TTC549 (cell line): ENCODE measurements at regions not wholly inside any gene's neighbourhood (a gene's known extent, or its start where the extent isn't known, plus 50 kb on each side); places are given as distances from the start of the nearest gene placed in this dataset.

Experiments used
- FAIRE-seq: peaks from 2 replicates; lab custom pipeline; 2012; peaks lifted over from hg19 to GRCh38; lab: Jason Lieb, UNC

- no peak for FAIRE-seq
Measured at GRCh38 chr4:136653640-136654406, 878.5 kb downstream of the PCDH18 start.

- FAIRE-seq: no peak
Measured at GRCh38 chr4:136651932-136652331, 880.4 kb downstream of the PCDH18 start.

GRCh38 chr4:136651278-136651667 is 881.0 kb downstream of the PCDH18 start:
- FAIRE-seq: no peak

GRCh38 chr4:136650541-136651277 is 881.6 kb downstream of the PCDH18 start:
- no peak for FAIRE-seq

GRCh38 chr4:136644279-136644678 is 888.0 kb downstream of the PCDH18 start:
- no peak for FAIRE-seq

GRCh38 chr4:136643416-136643815 is 888.9 kb downstream of the PCDH18 start:
- no peak for FAIRE-seq

GRCh38 chr4:136637071-136637777 is 895.1 kb downstream of the PCDH18 start:
- no peak for FAIRE-seq

- FAIRE-seq: no peak
Measured at GRCh38 chr4:136636155-136636554, 896.1 kb downstream of the PCDH18 start.

GRCh38 chr4:136634121-136634520 is 898.2 kb downstream of the PCDH18 start:
- no peak for FAIRE-seq

- FAIRE-seq: no peak
Measured at GRCh38 chr4:136599890-136600289, 932.4 kb downstream of the PCDH18 start.

GRCh38 chr4:136590440-136590839 is 941.9 kb downstream of the PCDH18 start:
- no peak for FAIRE-seq

GRCh38 chr4:136583567-136583966 is 948.7 kb downstream of the PCDH18 start:
- no peak for FAIRE-seq

- no peak for FAIRE-seq
Measured at GRCh38 chr4:136581119-136581518, 951.2 kb downstream of the PCDH18 start.

GRCh38 chr4:136575146-136575545 is 957.1 kb downstream of the PCDH18 start:
- FAIRE-seq: no peak

- FAIRE-seq: no peak
Measured at GRCh38 chr4:136573460-136573859, 958.8 kb downstream of the PCDH18 start.

GRCh38 chr4:136571315-136571714 is 961.0 kb downstream of the PCDH18 start:
- FAIRE-seq: no peak

- FAIRE-seq: no peak
Measured at GRCh38 chr4:136562834-136563233, 969.5 kb downstream of the PCDH18 start.

GRCh38 chr4:136558940-136559494 is 973.3 kb downstream of the PCDH18 start:
- no peak for FAIRE-seq

- no peak for FAIRE-seq
Measured at GRCh38 chr4:136557396-136557795, 974.9 kb downstream of the PCDH18 start.

- FAIRE-seq: no peak
Measured at GRCh38 chr4:136554033-136554432, 978.3 kb downstream of the PCDH18 start.

- no peak for FAIRE-seq
Measured at GRCh38 chr4:136551753-136552152, 980.5 kb downstream of the PCDH18 start.

- FAIRE-seq: no peak
Measured at GRCh38 chr4:136540747-136541146, 991.5 kb downstream of the PCDH18 start.

GRCh38 chr4:136528131-136528530 is 1004.2 kb downstream of the PCDH18 start:
- FAIRE-seq: no peak
